Sigmoid colon (tissue), 4 donors: ENCODE measurements at regions not wholly inside any gene's neighbourhood (a gene's known extent, or its start where the extent isn't known, plus 50 kb on each side); places are given as distances from the start of the nearest gene placed in this dataset.

Experiments
- CTCF ChIP-seq, 4 experiments: fragments of 450-650 bp in 3 of 4; fragments of 200-600 bp in 1 of 4; IDR thresholded peaks; one replicate each; pipeline ENCODE4 v1.5.1; 2016 to 2019; ENCODE audit warnings: antibody characterized with exemption in 4 of 4, mild to moderate bottlenecking in 3 of 4, moderate library complexity in 2 of 4
- POLR2AphosphoS5 ChIP-seq, 4 donors: sonication (generic); formaldehyde crosslinking; IDR thresholded peaks; one replicate each; pipeline ENCODE4 v1.6.1; 2017; ENCODE audit warnings: antibody characterized with exemption in 4 of 4

GRCh38 chr7:432256-432655 is 87.4 kb downstream of the PDGFA start:
- TF ChIP-seq CTCF (IDR thresholded peaks at IDR 0.05), result no peak
- no peak for TF ChIP-seq POLR2AphosphoS5 (IDR thresholded peaks at IDR 0.05)
